NCI-H345 (cell line): ENCODE measurements at regions not wholly inside any gene's neighbourhood (a gene's known extent, or its start where the extent isn't known, plus 50 kb on each side); places are given as distances from the start of the nearest gene placed in this dataset.
"Not testable (repeated sequence)": the region's sequence is repeated elsewhere in the genome, so short reads cannot be mapped to it uniquely, and the experiment has no call there.

ENCODE experiments used
- DNase-seq: peaks from one replicate; lab custom pipeline; 2025; lab: John Stamatoyannopoulos, UW

DNA sequence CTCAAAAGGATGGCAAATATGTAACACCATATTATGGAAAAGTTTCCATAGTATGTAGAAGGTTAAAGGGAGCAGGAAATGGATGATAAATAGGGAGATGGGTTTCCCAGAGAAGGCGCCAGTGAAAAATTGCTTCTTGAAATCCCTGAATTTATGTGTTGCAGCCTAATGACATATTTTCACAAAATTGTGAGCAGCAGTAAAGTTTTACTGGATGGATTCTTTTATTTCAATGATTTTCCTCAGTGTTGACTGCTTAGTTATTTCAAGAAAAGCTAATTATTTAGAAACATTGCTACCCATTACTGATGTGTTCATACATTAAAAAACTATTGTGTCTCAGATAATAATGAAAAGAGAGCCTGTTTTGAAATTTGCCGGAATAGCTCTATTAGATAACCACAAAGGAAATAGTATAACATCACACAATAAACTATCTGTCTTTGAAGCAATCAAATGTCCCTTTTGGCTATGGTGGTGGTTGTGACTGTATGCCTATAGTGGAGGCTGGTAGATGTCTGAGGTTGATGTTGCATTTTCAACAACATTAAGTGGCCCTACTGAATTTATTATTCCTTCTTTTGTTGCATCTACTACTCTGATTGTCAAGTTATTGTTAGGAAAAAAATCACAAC is 169.9 kb upstream of the HAND2 start:
- DNase-seq: no peak

DNA sequence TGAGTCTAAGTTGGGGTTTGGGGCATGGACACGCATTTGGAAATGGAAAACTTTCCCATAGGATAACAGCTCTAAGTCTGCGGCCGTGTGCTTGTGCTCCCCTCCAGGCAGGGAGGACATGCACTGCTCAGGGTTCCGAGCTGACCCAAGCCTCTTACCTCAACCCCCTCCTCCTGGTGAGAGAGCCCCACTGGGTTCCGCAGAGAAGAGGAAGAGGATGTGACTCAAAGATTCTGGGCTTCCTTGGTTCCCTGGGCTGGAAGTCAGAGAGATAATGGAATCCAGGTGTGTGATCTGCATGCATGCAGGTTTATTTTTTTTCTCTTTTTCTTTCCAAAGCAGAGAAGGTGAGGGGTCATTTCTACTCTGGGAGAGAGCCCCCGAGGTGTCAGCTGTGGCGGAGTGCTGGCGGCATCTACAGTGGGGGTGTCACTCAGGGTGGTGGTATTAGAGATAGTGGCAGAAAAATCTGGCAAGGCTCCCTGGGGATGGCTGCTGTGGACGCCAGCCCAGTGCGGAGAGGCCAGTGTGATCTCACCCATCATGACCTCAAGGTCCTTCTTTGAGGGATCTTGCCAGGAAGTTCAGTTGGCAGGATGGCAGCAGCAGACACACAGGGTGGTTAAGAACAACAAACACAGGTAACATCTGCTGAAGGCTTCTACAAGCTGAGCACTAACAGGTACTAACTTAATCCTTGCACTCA is 168.7 kb upstream of the HAND2 start:
- DNase-seq: no peak

DNA sequence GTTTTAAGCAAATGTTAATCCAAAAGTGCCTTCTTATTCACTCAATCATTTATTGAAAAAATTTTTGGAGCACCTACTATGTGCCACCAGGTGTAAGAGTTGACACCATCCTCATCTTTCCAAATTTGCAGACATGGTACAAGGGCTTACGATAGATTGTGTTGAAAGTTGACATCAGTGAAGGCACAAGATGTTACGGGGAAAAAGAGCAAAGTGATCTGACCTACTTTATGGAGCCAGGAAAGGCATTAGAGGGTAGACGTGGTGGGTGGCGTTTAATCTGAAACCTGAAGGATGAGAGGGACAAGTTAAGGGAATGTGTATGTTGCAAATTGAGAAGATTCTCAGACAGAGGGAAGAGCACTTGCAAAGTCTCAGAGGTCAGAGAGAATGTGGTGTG is 167.8 kb upstream of the HAND2 start:
- no peak for DNase-seq

DNA sequence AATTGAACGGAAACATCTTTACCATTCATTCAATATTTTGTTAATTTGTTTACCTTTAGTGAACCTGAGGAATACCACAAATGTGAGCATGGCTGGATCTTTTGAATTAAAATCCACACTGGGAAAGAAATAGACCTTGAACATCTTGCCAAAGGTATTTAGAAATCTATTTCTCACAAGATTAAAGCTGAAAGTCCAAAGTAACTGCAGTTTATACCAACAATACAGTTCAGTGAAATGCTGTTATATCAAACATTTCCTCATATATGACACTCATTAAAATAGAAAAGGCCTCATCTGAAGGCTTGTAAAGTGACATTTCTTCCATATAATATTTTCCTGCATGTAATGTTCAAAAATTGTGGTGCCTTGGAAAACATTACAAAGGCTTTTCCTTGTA is 166.5 kb upstream of the HAND2 start:
- no peak for DNase-seq

DNA sequence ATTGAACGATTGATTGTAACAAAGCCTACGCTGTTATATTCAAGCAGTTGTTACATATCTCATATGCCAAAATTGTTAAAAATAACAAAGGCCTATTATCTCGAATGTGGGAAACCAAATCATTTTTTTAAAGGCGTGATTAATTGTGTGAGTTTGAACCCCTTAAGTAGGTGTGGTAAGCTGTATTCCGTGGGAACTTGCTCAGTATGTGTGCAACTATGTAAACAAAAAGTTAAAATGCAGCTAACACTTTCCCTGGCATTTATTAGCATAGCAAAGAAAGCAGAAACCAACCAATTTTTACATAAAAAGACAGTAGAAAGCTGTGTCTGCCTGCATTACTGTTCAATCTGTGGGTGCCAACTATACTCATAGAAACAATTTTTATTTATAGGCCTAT is 166.0 kb upstream of the HAND2 start:
- DNase-seq: no peak

DNA sequence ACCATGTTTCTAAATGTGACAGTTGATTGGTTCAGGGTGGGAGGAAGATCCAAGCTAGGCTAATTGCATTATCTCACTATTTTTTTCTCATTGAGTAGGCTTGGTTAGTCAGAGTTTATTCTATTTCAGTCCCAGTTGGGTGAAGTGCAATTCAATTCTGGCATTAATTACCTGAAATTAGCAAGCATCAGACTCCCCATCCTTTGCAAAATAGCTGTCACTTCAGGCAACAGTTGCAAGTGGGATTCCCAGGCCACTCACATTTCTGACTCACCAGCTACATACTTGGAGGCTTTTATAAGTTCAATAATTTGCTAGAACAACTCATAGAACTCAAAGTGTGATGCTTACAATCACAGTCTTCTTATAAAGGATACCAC is 155.8 kb upstream of the HAND2 start:
- DNase-seq: no peak

DNA sequence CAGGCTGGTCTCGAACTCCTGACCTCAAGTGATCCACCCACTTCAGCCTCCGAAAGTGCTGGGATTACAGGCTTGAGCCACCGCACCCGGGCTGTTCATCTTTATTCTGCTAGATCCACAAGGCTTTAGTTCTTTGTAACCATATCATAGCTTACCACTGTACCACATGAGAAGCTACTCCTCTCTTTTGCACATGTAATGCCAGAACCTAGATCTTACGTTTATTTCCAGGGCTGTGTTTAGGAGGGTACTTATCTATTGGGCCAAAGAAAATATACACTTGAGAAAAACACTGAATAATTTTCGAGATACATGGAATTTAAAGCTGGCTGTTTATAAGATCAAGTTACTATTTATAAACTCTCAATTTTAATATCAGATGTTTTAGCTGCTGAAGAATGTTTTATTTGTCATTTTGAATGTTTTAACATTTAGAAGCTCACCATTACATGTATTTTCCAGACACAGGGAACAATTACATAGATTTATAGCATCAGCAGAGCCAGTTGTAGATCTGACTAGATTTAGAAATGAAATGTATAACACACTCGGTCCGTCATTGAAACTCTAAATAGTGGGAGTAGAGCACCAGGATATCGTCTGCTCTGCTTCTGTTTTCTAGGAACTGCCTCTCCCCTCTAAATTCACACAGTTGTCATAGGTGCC is 155.3 kb upstream of the HAND2 start:
- no peak for DNase-seq

DNA sequence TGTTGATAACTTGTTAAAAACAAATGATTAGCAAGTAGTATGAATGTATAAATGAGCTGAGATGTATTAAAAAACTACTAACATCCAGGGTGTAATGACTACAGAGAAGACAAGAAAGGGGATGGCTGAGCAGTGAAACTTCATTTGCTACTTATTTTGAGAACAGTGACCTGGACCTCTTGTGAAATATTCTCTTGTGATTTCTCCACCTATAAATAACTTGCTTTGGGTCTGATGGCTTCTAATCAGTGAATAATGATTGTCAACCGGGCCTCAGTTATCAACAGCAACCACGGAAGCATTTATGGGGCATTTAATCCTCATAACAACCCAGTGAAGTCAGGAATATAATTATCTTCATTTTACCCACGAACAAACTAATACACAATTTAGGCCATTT is 154.2 kb upstream of the HAND2 start:
- no peak for DNase-seq

DNA sequence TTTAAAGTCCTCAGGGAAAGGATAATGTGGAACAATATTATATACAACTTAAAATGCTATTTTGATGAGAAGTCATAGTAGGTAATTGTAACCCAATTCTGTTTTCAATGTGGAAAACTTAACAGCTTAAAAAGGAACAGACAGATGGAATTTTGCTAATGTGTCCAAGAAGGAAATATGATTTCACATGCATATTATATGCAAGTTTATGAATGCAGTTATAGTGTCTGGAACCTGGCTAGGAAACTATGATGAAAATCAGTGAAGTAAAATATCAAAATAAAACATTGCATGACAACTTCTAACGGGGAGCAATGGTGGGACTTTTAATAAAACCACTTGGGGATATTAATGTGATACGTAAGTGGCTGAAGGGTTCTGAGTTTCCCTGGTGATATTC is 152.6 kb upstream of the HAND2 start:
- no peak for DNase-seq

DNA sequence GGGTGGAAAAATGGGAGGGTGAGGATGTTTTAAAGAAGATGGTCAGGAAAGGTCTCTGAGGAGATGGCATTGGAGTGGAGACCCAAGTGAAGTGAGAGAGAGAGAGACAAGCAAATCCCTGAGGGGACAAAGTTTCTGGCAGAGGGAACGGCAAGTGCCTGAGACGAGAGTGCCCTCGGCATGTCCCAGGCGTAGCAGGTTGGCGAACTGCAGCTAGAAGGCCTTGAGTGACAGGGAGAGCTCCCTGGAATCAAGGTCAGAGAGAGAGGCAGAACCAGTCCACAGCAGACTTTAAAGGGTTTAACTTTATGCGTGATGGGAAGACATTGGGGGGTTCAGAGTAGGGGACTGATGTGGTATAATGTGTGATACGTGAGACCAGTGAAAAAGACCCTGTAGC is 150.2 kb upstream of the HAND2 start:
- no peak for DNase-seq

DNA sequence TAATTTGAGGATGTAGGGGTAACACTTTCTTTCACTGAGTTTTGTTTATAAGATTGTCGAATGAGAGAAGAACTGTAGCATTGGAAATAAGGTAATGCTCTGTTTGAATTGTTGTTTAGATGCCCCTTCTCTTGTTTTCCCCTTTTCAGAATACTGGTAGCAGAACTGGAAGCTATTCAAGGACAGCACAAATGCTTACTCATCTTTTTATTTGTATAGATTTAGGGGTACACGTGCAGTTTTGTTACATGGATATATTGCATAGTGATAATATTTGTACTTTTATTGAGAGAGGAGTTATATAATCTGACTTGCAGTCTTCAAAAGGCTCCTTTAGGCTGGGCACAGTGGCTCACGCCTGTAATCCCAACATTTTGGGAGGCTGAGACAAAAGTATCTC is 145.4 kb upstream of the HAND2 start:
- no peak for DNase-seq

DNA sequence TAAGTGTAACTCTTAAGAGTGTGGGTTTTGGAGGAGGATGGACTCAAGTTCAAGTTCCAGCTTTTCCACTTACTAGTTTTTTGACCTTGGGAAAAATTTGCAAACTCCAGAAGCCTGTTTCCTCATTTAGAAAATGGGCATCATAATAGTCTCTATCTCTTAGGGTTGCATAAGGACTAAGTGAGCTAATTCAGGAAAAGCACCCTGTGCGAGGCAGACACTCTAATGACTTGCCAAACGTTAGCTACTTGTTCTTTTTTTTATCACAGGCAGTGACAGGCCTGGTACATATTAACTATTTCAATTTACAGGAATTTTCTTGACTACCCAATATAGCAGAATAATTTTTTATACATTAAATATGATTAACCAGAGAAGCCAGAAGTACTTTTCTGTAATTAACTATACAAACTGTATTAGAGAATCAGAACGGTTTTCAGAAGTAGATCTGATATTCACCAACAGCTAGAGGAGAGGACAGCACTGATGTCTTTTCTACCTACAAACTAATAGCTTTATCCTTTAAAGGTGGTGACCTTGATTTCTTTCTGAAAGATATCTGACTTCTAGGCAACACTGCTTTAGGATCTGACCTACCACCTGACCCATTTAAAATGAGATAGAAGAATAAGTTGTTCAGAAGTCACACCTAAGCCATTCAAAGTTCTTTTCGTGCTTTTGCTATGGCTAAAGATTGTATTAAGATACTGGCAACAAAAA is 139.6 kb upstream of the HAND2 start:
- DNase-seq: no peak

DNA sequence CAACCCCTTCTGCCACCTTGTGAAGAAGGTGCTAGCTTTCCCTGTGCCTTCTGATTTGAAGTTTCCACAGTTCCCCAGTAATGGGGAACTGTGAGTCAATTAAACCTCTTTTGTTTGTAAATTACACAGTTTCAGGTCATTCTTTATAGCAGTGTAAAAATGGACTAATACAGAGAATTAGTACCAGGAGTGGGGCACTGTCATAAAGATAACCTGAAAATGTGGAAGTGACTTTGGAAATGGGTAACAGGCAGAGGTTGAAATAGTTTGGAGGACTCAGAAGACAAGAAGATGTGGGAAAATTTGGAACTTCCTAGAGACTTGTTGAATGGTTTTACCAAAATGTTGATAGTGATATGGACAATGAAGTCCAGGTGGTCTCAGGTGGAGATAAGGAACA is 131.0 kb upstream of the HAND2 start:
- no peak for DNase-seq

DNA sequence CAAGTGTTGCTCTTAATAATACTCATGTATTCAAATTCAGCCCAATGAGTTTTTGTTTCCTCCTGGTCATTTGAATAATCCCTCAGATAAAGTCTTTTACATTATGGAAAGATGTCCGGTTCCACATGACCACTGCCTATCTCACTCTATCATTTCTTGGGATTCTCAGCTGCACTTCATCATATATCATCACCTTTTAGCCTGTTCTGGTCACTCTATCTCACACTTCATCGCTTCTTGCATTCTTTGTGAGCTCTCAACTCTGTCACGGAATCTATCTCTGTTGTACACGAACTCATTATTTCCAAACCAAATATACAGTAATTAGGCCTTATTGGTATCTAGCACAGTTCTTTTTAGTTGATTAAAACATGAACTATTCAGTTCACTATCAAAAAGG is 126.9 kb upstream of the HAND2 start:
- no peak for DNase-seq

DNA sequence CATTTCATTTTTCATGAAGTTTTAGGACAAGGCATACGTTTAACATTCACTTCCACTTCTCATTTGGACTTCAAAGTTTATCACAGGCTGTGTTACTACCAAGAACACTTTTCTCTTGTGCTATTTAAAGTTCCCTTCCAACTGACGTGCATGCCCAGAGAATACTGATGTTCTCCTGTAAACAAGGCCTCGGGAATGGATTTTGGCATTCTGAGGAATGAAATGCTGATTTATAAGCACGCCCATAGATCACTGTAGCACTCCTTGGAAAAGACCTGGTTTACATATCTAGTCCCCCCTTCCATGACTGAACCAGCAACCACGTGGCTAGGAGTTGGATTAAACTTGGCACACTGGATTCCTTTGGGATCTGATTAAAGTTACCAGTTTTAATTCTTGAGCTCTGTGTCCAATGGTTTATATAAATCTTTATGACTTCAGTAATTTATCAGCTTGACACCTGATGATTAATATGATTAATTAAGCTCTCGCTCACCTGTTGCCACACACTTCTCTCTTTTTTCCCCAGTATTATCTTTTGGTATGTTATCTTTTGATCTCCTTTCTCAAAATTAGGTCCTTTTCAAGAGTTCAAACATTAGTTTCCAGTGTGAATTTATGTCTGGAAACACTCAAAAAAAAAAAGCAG is 122.4 kb upstream of the HAND2 start:
- no peak for DNase-seq

DNA sequence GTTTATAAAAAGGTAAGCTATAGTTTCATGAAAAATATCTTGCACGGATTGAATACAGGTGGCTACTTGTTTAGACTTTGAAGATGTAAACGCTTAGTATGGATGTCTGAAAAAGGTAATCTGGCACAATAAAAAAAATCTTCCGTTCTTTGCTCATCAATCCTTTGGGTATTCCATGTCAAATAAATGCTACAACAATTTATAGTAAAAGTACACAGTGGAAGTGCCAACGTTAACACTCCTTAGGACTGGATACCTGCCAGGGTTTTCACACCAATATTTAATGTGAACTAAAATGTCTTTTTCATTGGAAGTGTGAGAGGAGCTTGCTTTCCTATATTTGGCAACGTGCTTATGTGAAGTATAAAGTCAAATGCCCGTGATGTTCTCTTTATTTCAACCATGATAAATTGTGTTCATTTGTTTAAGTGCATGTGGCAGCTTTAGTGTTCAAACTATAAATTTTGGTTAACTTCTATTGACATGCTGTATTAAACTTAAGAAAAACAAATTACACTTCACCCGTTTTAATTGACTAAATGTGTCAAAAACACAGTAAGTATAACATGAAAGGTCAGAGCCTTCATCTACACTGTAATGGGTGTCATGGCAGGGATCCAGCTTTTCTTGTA is 121.7 kb upstream of the HAND2 start:
- no peak for DNase-seq

DNA sequence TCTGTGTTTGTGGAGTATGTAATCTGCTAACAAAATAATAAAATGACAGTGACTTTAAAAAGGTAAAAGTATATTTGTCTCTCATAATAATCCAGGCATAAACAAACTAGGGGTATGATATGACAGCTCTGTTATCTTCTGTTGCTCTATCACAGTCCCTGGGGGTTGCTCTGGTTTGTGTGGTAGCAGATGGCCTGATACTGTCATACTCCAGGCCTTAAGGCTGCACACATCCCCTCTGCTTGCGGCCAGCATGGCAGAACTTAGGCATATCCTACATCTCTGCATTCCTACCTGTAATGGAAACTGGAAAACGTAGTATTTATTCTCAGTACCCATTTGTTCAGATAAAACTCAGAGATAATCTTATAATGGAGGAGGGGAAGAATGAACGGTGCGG is 117.9 kb upstream of the HAND2 start:
- DNase-seq: no peak

DNA sequence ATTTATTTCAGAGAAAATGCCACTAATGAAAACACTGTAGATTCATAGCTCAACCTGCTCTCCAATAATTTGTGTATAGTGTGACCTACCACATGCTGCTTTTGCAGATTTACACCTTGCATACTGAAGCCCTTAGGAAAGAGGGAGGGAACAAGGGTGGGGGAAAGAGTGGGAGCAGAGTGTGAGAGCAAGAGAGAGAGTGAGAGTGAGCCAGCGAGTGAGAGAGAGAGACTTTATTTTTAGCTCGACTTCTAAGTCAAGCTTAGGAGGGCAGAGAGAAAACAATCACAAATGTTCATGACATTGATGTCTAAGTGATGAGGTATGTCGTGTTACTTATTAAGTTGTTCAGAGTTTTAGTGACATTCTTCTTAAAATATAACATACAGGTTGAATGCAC is 112.5 kb upstream of the HAND2 start:
- no peak for DNase-seq

DNA sequence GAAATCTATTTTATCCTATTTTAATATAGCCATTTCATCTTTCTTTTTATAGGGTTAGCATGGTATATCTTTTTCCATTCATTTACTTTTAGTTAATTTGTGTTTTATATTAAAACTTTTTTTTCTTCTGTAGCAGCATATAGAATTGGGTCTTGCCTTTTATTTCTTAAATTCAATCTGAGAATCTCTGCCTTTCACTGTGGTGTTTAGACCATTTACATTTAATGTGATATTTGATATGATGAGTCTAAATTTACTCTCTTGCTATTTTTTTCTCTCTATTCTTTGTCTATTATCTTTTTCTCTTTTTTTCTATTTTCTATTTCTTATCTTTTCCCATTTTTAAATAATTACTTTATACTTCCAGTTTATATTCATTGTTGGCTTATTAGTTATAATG is 105.4 kb upstream of the HAND2 start:
- no peak for DNase-seq

DNA sequence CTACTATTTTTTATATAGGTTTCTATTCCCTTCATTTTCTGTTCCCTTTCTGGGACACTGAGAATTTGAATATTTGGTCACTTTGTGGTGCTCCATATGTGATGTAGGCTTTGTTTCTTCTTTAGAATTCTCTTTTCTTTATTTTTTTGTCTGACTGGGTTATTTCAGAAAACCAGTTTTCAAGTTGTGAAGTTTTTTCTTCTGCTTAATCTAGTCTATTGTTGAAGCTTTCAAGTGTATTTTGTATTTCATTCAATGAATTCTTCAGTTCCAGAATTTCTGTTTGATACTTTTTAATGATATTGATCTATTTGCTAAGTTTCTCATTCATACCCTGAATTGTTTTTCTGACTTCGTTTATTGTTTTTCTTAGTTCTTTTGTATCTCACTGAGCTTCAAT is 96.2 kb upstream of the HAND2 start:
- no peak for DNase-seq

DNA sequence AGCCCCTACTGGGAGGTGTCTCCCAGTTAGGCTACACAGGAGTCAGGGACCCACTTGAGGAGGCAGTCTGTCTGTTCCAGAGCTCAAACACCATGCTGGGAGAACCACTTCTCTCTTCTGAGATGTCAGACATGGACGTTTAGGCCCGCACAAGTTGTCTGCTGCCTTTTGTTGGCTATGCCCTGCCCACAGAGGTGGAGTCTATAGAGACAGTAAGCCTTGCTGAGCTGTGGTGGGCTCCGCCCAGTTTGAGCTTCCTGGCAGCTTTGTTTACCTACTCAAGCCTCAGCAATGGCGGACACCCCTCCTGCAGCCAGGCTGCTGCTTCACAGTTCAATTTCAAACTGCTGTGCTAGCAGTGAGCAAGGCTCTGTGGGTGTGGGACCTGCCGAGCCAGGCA is 88.6 kb upstream of the HAND2 start:
- DNase-seq: not testable (repeated sequence)

DNA sequence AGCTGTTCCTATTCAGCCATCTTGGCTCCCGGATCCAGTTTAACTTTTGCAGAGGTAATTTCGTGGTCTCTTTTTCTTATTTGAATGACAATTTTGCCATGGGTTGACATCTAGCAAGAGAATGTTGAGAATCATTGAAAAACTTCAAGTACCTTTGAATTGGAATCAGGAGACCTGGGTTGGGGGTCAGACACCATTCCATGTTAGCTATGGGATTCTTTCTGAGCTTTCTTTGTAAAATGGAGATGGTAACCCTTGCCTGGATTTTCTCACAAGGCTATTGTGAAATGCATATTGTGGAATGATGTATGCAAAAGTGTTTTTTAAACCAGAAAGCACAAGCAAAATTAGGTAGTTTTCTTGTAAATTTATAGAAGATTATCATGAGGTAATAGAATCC is 79.1 kb upstream of the HAND2 start:
- DNase-seq: no peak
